ENCODE measurements at regions not wholly inside any gene's neighbourhood (a gene's known extent, or its start where the extent isn't known, plus 50 kb on each side); places are given as distances from the start of the nearest gene placed in this dataset.

DNA sequence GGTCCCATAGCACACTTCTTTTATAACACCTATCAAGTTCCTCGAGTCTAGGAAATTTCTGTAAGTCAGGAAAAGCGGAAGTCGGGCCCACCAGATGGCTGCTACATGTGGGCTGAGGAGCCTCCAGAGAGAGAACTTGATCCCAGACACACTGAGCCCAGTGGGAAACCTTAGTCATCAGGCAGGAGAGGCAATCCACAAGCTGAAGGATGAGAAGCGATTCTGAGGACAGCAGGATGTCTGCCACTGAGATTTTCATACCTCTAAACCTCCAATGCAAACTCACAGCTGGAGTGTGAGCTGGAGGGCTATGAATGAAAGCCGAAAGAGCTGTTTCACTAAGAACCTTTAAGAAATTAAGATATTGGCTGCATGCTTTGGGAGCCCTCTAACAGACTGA, 52.6 kb upstream of the PDHA1 start:
- no peak overlapping the region for H3K4me3 ChIP-seq (ENCODE audit: low read depth, low read length)
- CTCF ChIA-PET, result no interaction called here
- H3K27ac ChIP-seq (ENCODE audit: extremely low read depth, low read depth, low read length), result no peak overlapping the region
- POLR2A ChIA-PET, result no interaction called here
- no peaks in the 10 kb centered on the region for H3K9me3 ChIP-seq (ENCODE audit: control insufficient read depth, insufficient read depth, low read depth, low read length)
- no peaks in the 10 kb centered on the region for H3K4me1 ChIP-seq (ENCODE audit: control insufficient read depth, insufficient read depth, low read length)
- TF ChIP-seq ZNF677 (tag by site-specific recombination; IDR thresholded peaks at IDR 0.05) (no peak), MYNN (tag by site-specific recombination; IDR thresholded peaks at IDR 0.05; ENCODE audit: borderline replicate concordance) (no peak)
- no peaks in the 10 kb centered on the region for H3K36me3 ChIP-seq (ENCODE audit: control insufficient read depth in 2 of 2, insufficient read depth in 1 of 2, low read length in 2 of 2)

DNA sequence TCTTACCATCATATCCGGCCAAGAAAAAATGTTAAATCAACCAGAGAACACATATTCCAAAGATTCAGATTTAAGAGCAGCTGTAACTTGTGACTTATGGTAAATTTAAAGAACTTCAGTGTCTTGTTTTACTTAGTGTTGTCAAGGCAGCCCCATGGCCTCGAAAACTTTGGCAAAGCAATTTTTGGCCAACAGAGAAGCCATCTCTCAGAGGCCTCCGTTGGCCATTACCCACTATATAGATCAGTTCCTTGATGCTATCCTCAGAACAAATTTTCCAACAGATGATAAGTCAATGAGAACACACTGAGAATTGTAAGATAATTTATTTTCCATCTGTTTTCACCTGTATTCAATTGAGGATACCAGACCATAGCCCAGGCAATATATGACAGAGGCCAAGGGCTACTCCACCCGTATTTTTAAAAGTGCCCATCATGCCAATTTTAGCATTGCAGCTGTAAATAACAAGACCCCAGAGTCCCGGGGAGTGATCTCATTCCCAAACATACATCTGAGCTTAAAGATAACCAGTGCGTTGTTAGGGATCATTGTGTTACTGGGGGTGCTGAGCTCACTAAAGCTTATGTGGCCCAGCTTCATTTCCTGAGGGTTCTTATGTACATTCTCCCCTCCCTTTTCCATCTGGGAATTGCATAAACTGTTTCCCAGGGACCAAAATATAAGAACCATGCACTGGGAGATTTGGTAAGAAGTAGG, 50.0 kb upstream of the PDHA1 start:
- ChIA-PET POLR2A (no interaction called here), CTCF (interaction anchor here (0.5 kb wide), 1 partner anchor 173 kb away, joined by 3 read pairs; no protein-coding TSS in a partner anchor)
- no peaks in the 10 kb centered on the region for H3K36me3 ChIP-seq (ENCODE audit: control insufficient read depth in 2 of 2, insufficient read depth in 1 of 2, low read length in 2 of 2)
- no peak for TF ChIP-seq ZNF776 (tag by site-specific recombination; IDR thresholded peaks at IDR 0.05; ENCODE audit: borderline replicate concordance)
- TF ChIP-seq ZNF140 (tag by site-specific recombination; IDR thresholded peaks at IDR 0.05), result no peak
- TF ChIP-seq GLIS2 (tag by site-specific recombination; IDR thresholded peaks at IDR 0.05), result no peak
- no peak for TF ChIP-seq YY2 (tag by site-specific recombination; IDR thresholded peaks at IDR 0.05)
- TF ChIP-seq OSR2 (tag by site-specific recombination; IDR thresholded peaks at IDR 0.05), result no peak
- no peak for TF ChIP-seq PRDM1 (tag by site-specific recombination; IDR thresholded peaks at IDR 0.05)
- no peak for TF ChIP-seq ZNF660 (tag by site-specific recombination; IDR thresholded peaks at IDR 0.05)
- TF ChIP-seq, protein P1, sequence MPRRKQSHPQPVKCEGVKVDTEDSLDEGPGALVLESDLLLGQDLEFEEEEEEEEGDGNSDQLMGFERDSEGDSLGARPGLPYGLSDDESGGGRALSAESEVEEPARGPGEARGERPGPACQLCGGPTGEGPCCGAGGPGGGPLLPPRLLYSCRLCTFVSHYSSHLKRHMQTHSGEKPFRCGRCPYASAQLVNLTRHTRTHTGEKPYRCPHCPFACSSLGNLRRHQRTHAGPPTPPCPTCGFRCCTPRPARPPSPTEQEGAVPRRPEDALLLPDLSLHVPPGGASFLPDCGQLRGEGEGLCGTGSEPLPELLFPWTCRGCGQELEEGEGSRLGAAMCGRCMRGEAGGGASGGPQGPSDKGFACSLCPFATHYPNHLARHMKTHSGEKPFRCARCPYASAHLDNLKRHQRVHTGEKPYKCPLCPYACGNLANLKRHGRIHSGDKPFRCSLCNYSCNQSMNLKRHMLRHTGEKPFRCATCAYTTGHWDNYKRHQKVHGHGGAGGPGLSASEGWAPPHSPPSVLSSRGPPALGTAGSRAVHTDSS (tag by site-specific recombination; IDR thresholded peaks at IDR 0.05), result no peak
- TF ChIP-seq, protein P2, sequence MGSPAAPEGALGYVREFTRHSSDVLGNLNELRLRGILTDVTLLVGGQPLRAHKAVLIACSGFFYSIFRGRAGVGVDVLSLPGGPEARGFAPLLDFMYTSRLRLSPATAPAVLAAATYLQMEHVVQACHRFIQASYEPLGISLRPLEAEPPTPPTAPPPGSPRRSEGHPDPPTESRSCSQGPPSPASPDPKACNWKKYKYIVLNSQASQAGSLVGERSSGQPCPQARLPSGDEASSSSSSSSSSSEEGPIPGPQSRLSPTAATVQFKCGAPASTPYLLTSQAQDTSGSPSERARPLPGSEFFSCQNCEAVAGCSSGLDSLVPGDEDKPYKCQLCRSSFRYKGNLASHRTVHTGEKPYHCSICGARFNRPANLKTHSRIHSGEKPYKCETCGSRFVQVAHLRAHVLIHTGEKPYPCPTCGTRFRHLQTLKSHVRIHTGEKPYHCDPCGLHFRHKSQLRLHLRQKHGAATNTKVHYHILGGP (tag by site-specific recombination; IDR thresholded peaks at IDR 0.05), result no peak
- no peak overlapping the region for H3K4me3 ChIP-seq (ENCODE audit: low read depth, low read length)
- H3K4me1 ChIP-seq (ENCODE audit: control insufficient read depth, insufficient read depth, low read length), result no peaks in the 10 kb centered on the region
- H3K9me3 ChIP-seq (ENCODE audit: control insufficient read depth, insufficient read depth, low read depth, low read length), result no peaks in the 10 kb centered on the region
- H3K27ac ChIP-seq (ENCODE audit: extremely low read depth, low read depth, low read length), result no peak overlapping the region
